IPS-20b (cell line): ENCODE measurements at regions not wholly inside any gene's neighbourhood (a gene's known extent, or its start where the extent isn't known, plus 50 kb on each side); places are given as distances from the start of the nearest gene placed in this dataset.

ENCODE experiments used
- H3K27ac ChIP-seq: one replicate; pipeline ENCODE4 v1.5.1; 2013; ENCODE audit warnings: low read length
- H3K27me3 ChIP-seq: 2 replicates; pipeline ENCODE4 v1.6.1; 2013; ENCODE audit warnings: mild to moderate bottlenecking, low read length, inconsistent platforms; ENCODE audit not compliant: insufficient read depth
- H3K36me3 ChIP-seq: 2 replicates; pipeline ENCODE4 v1.6.1; 2013; ENCODE audit warnings: low read depth, mild to moderate bottlenecking, inconsistent platforms, low read length, moderate library complexity; ENCODE audit not compliant: insufficient read depth
- H3K4me1 ChIP-seq: 2 replicates; pipeline ENCODE4 v1.6.1; 2013; ENCODE audit warnings: mild to moderate bottlenecking, control low read depth, inconsistent platforms, low read length, moderate library complexity; ENCODE audit not compliant: insufficient read depth
- H3K4me3 ChIP-seq: 2 replicates; pipeline ENCODE4 v1.5.1; 2013; ENCODE audit warnings: mild to moderate bottlenecking, low read length, inconsistent platforms
- H3K9ac ChIP-seq: 2 replicates; pipeline ENCODE4 v1.6.1; 2013; ENCODE audit warnings: low read depth, mild to moderate bottlenecking, inconsistent platforms, low read length, moderate library complexity
- H3K9me3 ChIP-seq: 2 replicates; pipeline ENCODE4 v1.6.1; 2013; ENCODE audit warnings: mild to moderate bottlenecking, low read depth, low read length, inconsistent platforms; ENCODE audit not compliant: insufficient read depth

GRCh38 chr13:80977168-80977567 is 636.2 kb upstream of the SPRY2 start:
- Histone ChIP-seq H3K9me3 (no peaks in the 10 kb centered on the region), H3K9ac (no peak overlapping the region), H3K36me3 (no peaks in the 10 kb centered on the region), H3K27ac (no peak overlapping the region), H3K4me1 (no peaks in the 10 kb centered on the region), H3K4me3 (no peak overlapping the region), H3K27me3 (no peaks in the 10 kb centered on the region)

DNA sequence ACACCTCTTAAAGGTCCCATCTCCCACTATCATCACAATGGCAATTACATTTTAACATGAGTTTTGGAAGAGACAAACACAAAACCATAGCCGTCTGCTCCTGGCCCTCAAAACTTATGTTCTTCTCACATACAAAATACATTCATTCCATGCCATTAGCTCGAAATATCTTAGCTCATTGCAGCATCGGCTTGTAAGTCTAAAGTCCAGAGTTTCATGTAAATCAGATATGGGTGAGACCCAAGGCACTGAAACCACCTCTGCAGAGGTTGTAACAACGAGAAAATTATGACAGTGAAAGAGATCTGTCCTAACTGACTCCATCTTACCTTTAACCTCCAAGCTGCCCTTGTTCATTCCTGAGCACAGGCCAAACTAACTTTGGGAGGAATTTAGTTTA is 635.0 kb upstream of the SPRY2 start:
- Histone ChIP-seq H3K27me3 (no peaks in the 10 kb centered on the region), H3K4me3 (no peak overlapping the region), H3K9me3 (no peaks in the 10 kb centered on the region; the same call in 1 of the 2 replicates), H3K36me3 (no peaks in the 10 kb centered on the region), H3K27ac (no peak overlapping the region), H3K9ac (no peak overlapping the region), H3K4me1 (no peaks in the 10 kb centered on the region)

GRCh38 chr13:80973721-80974120 is 632.8 kb upstream of the SPRY2 start:
- H3K4me1 ChIP-seq: no peaks in the 10 kb centered on the region
- no peak overlapping the region for H3K9ac ChIP-seq
- no peak overlapping the region for H3K27ac ChIP-seq
- H3K27me3 ChIP-seq: no peaks in the 10 kb centered on the region
- H3K4me3 ChIP-seq: no peak overlapping the region
- H3K36me3 ChIP-seq: no peaks in the 10 kb centered on the region
- H3K9me3 ChIP-seq: no peaks in the 10 kb centered on the region; the same call in 1 of the 2 replicates

DNA sequence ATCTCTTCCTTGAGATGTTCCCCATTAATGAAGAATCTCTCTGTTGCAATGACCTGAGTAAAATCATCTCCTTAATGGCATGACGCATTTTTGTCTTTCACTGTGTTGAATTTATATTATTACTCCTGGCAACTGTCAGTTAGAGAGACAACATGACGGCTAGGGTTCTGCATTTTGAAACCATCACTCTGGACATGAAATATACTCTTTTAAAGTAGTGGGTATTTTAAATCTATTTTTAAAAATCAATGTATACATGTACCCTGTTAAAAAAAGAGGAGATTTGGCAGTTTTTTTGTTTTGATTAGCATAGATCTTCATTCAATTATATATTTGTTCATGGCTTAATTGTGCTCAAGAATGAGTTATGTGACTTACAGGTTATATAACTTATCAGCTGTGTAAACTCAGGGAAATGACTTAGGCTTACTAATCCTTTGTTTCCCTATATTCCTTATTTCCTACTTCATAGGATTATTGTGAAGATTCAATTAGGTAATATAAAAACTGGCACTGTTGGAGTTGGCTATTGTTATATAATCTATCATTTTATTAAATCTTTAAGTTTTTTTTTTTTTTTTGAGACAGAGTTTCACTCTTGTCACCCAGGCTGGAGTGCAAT is 632.0 kb upstream of the SPRY2 start:
- H3K4me3 ChIP-seq: no peak overlapping the region
- H3K9me3 ChIP-seq: no peaks in the 10 kb centered on the region; the same call in 1 of the 2 replicates
- H3K27ac ChIP-seq: no peak overlapping the region
- no peaks in the 10 kb centered on the region for H3K36me3 ChIP-seq
- no peaks in the 10 kb centered on the region for H3K4me1 ChIP-seq
- no peak overlapping the region for H3K9ac ChIP-seq
- no peaks in the 10 kb centered on the region for H3K27me3 ChIP-seq

GRCh38 chr13:80965097-80965496 is 624.2 kb upstream of the SPRY2 start:
- Histone ChIP-seq H3K27ac (no peak overlapping the region), H3K36me3 (no peaks in the 10 kb centered on the region), H3K4me3 (no peak overlapping the region), H3K27me3 (no peaks in the 10 kb centered on the region), H3K9ac (no peak overlapping the region), H3K9me3 (no peaks in the 10 kb centered on the region), H3K4me1 (peaks cover 14% of the 10 kb centered on the region; the same call in 1 of the 2 replicates)

DNA sequence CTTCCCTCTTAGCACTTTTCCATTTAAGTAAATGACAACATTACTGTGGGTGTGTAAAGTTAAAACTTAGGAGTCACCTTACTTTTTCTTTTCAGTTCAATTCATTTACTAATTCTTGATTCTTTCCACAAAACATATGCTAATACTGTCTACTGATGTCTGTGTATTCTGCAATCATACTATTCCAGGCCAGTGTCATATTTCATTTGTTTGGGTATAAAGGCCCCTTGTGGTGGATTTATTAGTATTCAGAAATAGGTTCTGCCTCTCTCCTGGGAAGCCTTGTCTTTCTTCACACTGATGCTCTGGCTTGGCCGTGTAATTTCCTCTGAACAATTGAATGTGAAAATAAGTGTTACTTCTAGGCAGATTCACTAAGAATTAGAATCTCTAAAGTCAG is 621.9 kb upstream of the SPRY2 start:
- H3K4me3 ChIP-seq: peak overlapping the region; percentile 39; the same call in 1 of the 2 replicates
- no peaks in the 10 kb centered on the region for H3K9me3 ChIP-seq
- H3K36me3 ChIP-seq: no peaks in the 10 kb centered on the region
- H3K4me1 ChIP-seq: peaks cover 14% of the 10 kb centered on the region; the same call in 1 of the 2 replicates
- no peaks in the 10 kb centered on the region for H3K27me3 ChIP-seq
- no peak overlapping the region for H3K9ac ChIP-seq
- no peak overlapping the region for H3K27ac ChIP-seq

GRCh38 chr13:80962173-80962572 is 621.2 kb upstream of the SPRY2 start:
- H3K27me3 ChIP-seq: no peaks in the 10 kb centered on the region
- H3K9me3 ChIP-seq: no peaks in the 10 kb centered on the region
- no peak overlapping the region for H3K27ac ChIP-seq
- no peak overlapping the region for H3K4me3 ChIP-seq
- H3K36me3 ChIP-seq: no peaks in the 10 kb centered on the region
- H3K4me1 ChIP-seq: peaks cover 14% of the 10 kb centered on the region; the same call in 1 of the 2 replicates
- no peak overlapping the region for H3K9ac ChIP-seq

GRCh38 chr13:80957019-80957655 is 616.2 kb upstream of the SPRY2 start:
- H3K9me3 ChIP-seq: no peaks in the 10 kb centered on the region
- no peak overlapping the region for H3K27ac ChIP-seq
- H3K36me3 ChIP-seq: no peaks in the 10 kb centered on the region
- no peak overlapping the region for H3K9ac ChIP-seq
- peaks cover 1% of the 10 kb centered on the region; the same call in 1 of the 2 replicates for H3K4me1 ChIP-seq
- no peak overlapping the region for H3K4me3 ChIP-seq
- no peaks in the 10 kb centered on the region for H3K27me3 ChIP-seq

GRCh38 chr13:80955501-80955900 is 614.6 kb upstream of the SPRY2 start:
- Histone ChIP-seq H3K27ac (no peak overlapping the region), H3K9me3 (no peaks in the 10 kb centered on the region), H3K4me1 (no peaks in the 10 kb centered on the region)

DNA sequence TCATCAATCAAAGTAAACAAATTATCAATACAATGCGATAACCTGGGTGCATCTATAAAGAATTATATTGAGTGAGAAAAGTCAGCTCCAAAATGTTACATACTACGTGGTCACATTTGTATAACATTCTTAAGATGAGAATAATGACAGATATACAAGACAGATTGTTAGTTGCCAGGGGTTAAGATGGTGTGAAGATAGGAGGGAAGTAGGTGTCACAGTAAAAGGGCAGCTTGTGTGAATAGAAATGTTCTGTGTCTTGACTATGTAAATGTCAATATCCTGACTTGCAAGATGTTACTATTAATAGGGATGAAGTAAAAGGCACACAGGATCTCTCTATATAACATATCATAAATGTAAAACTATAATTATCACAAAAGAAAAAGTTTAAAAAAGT is 611.2 kb upstream of the SPRY2 start:
- no peaks in the 10 kb centered on the region for H3K27me3 ChIP-seq
- H3K9ac ChIP-seq: no peak overlapping the region
- no peak overlapping the region for H3K4me3 ChIP-seq
- no peaks in the 10 kb centered on the region for H3K9me3 ChIP-seq
- no peak overlapping the region for H3K27ac ChIP-seq
- H3K36me3 ChIP-seq: no peaks in the 10 kb centered on the region
- H3K4me1 ChIP-seq: no peaks in the 10 kb centered on the region

More at GRCh38 chr13:80955501-80955900, 614.6 kb upstream of the SPRY2 start:
- H3K4me3 ChIP-seq: no peak overlapping the region
- no peaks in the 10 kb centered on the region for H3K36me3 ChIP-seq
- H3K27me3 ChIP-seq: no peaks in the 10 kb centered on the region
- no peak overlapping the region for H3K9ac ChIP-seq

GRCh38 chr13:80946008-80946802 is 605.3 kb upstream of the SPRY2 start:
- H3K9ac ChIP-seq: no peak overlapping the region
- H3K27me3 ChIP-seq: no peaks in the 10 kb centered on the region
- no peaks in the 10 kb centered on the region for H3K9me3 ChIP-seq
- H3K4me3 ChIP-seq: no peak overlapping the region
- peaks cover 11% of the 10 kb centered on the region; the same call in 1 of the 2 replicates for H3K4me1 ChIP-seq
- no peaks in the 10 kb centered on the region for H3K36me3 ChIP-seq
- H3K27ac ChIP-seq: no peak overlapping the region
